ENCODE measurements at regions not wholly inside any gene's neighbourhood (a gene's known extent, or its start where the extent isn't known, plus 50 kb on each side); places are given as distances from the start of the nearest gene placed in this dataset.
"Not testable (repeated sequence)": the region's sequence is repeated elsewhere in the genome, so short reads cannot be mapped to it uniquely, and the experiment has no call there.

GRCh38 chr4:130812117-130812765 is 1716.3 kb downstream of the C4orf33 start:
- no peak for DNase-seq (ENCODE audit: low spot score)

GRCh38 chr4:130814896-130815295 is 1718.9 kb downstream of the C4orf33 start:
- no peak for DNase-seq (ENCODE audit: low spot score)

GRCh38 chr4:130820448-130820847 is 1724.5 kb downstream of the C4orf33 start:
- no peak for DNase-seq (ENCODE audit: low spot score)

GRCh38 chr4:130825284-130825683 is 1729.3 kb downstream of the C4orf33 start:
- no peak for DNase-seq (ENCODE audit: low spot score)

GRCh38 chr4:130850019-130850524 is 1754.1 kb downstream of the C4orf33 start:
- DNase-seq (ENCODE audit: low spot score), result no peak

- no peak for DNase-seq (ENCODE audit: low spot score)
Measured at GRCh38 chr4:130851107-130851506, 1755.2 kb downstream of the C4orf33 start.

GRCh38 chr4:130851932-130852331 is 1756.0 kb downstream of the C4orf33 start:
- no peak for DNase-seq (ENCODE audit: low spot score)

- DNase-seq (ENCODE audit: low spot score), result no peak
Measured at GRCh38 chr4:130855533-130855932, 1759.6 kb downstream of the C4orf33 start.

- no peak for DNase-seq (ENCODE audit: low spot score)
Measured at GRCh38 chr4:130859991-130860390, 1764.0 kb downstream of the C4orf33 start.

- no peak for DNase-seq (ENCODE audit: low spot score)
Measured at GRCh38 chr4:130896920-130897319, 1801.0 kb downstream of the C4orf33 start.

- no peak for DNase-seq (ENCODE audit: low spot score)
Measured at GRCh38 chr4:130901321-130901720, 1805.4 kb downstream of the C4orf33 start.

- no peak for DNase-seq (ENCODE audit: low spot score)
Measured at GRCh38 chr4:130922955-130923354, 1827.0 kb downstream of the C4orf33 start.

GRCh38 chr4:130955520-130955919 is 1859.6 kb downstream of the C4orf33 start:
- no peak for DNase-seq (ENCODE audit: low spot score)

- DNase-seq (ENCODE audit: low spot score), result no peak
Measured at GRCh38 chr4:130985371-130985770, 1889.4 kb downstream of the C4orf33 start.

- DNase-seq (ENCODE audit: low spot score), result no peak
Measured at GRCh38 chr4:130995988-130996387, 1900.0 kb downstream of the C4orf33 start.

- no peak for DNase-seq (ENCODE audit: low spot score)
Measured at GRCh38 chr4:131001371-131001770, 1905.4 kb downstream of the C4orf33 start.

GRCh38 chr4:131002132-131002531 is 1906.2 kb downstream of the C4orf33 start:
- no peak for DNase-seq (ENCODE audit: low spot score)

GRCh38 chr4:131006388-131006787 is 1910.4 kb downstream of the C4orf33 start:
- no peak for DNase-seq (ENCODE audit: low spot score)

GRCh38 chr4:131011961-131012360 is 1916.0 kb downstream of the C4orf33 start:
- not testable (repeated sequence) for DNase-seq (ENCODE audit: low spot score)

- DNase-seq (ENCODE audit: low spot score), result no peak
Measured at GRCh38 chr4:131013226-131013625, 1917.3 kb downstream of the C4orf33 start.

- no peak for DNase-seq (ENCODE audit: low spot score)
Measured at GRCh38 chr4:131026771-131027170, 1930.8 kb downstream of the C4orf33 start.

- DNase-seq (ENCODE audit: low spot score), result no peak
Measured at GRCh38 chr4:131044368-131044767, 1948.4 kb downstream of the C4orf33 start.

- no peak for DNase-seq (ENCODE audit: low spot score)
Measured at GRCh38 chr4:131046821-131047220, 1950.9 kb downstream of the C4orf33 start.

GRCh38 chr4:131052646-131053045 is 1956.7 kb downstream of the C4orf33 start:
- no peak for DNase-seq (ENCODE audit: low spot score)

All from iPS-NIHi11 (cell line).